H1 (cell line): ENCODE measurements at regions not wholly inside any gene's neighbourhood (a gene's known extent, or its start where the extent isn't known, plus 50 kb on each side); places are given as distances from the start of the nearest gene placed in this dataset.

Experiments used
- CTCF ChIA-PET: fragments of 300-600 bp; sonication (Branson Sonifier 250); formaldehyde crosslinking; loops from one replicate; lab custom pipeline; 2021; ENCODE audit not compliant: partially characterized antibody; lab: Charles Lee
- POLR2A ChIA-PET: fragments of 300-600 bp; sonication (Branson Sonifier 250); formaldehyde crosslinking; loops from one replicate; lab custom pipeline; 2021; ENCODE audit warnings: inconsistent platforms; ENCODE audit not compliant: partially characterized antibody; lab: Charles Lee
- DNase-seq, 2 experiments: peaks; one replicate each; pipeline versions ENCODE4 v3.0.0 to v3.0.0-alpha.2; 2010 to 2022; ENCODE audit warnings: low spot score in 2 of 2, low read depth in 1 of 2, mixed read lengths in 1 of 2
- FAIRE-seq: peaks from 2 replicates; lab custom pipeline; 2011; peaks lifted over from hg19 to GRCh38; lab: Jason Lieb, UNC
- H2AFZ ChIP-seq: 2 replicates; pipeline ENCODE4 v1.8.1; 2012; ENCODE audit warnings: low read length, inconsistent platforms
- H2AK5ac ChIP-seq: 2 replicates; pipeline ENCODE4 v1.6.1; 2013; ENCODE audit warnings: low read depth, low read length
- H2BK120ac ChIP-seq: replicated peaks from 2 replicates; pipeline ENCODE3; 2013; ENCODE audit warnings: low read depth, low read length, inconsistent platforms
- H2BK12ac ChIP-seq: 2 replicates; pipeline ENCODE4 v1.6.1; 2013; ENCODE audit warnings: low read depth, low read length
- H2BK15ac ChIP-seq: 2 replicates; pipeline ENCODE4 v1.6.1; 2013; ENCODE audit warnings: low read length
- H2BK20ac ChIP-seq: 2 replicates; pipeline ENCODE4 v1.6.1; 2013; ENCODE audit warnings: low read length
- H2BK5ac ChIP-seq: 2 replicates; pipeline ENCODE4 v1.6.1; 2013; ENCODE audit warnings: low read depth, low read length
- H3K14ac ChIP-seq: 2 replicates; pipeline ENCODE4 v1.6.1; 2013; ENCODE audit warnings: inconsistent platforms; ENCODE audit not compliant: insufficient read length
- H3K18ac ChIP-seq: 2 replicates; pipeline ENCODE4 v1.6.1; 2013; ENCODE audit warnings: low read length; ENCODE audit errors: extremely low read depth
- H3K23ac ChIP-seq: 2 replicates; pipeline ENCODE4 v1.6.1; 2013; ENCODE audit warnings: inconsistent platforms; ENCODE audit not compliant: insufficient read length
- H3K23me2 ChIP-seq: 2 replicates; pipeline ENCODE4 v1.6.1; 2013; ENCODE audit warnings: low read depth, low read length
- H3K27ac ChIP-seq: 2 replicates; pipeline ENCODE4 v1.6.1; 2011; ENCODE audit warnings: low read depth, low read length, inconsistent platforms
- H3K27me3 ChIP-seq, 4 experiments: replicated peaks in 1 of 4; 1 replicate in 1 of 4; 2 replicates in 3 of 4; pipeline versions ENCODE4 v1.6.1 to v1.8.1; 2011 to 2013; ENCODE audit warnings: low read length in 3 of 4, mild to moderate bottlenecking in 3 of 4, inconsistent platforms in 2 of 4, mixed read lengths in 2 of 4, moderate library complexity in 1 of 4; ENCODE audit not compliant: control insufficient read depth in 3 of 4, insufficient read depth in 3 of 4; ENCODE audit errors: extremely low read depth in 1 of 4
- H3K36me3 ChIP-seq, 4 experiments: 2 replicates each; pipeline versions ENCODE4 v1.6.1 to v1.8.1; 2011 to 2013; ENCODE audit warnings: mild to moderate bottlenecking in 4 of 4, low read length in 3 of 4, moderate library complexity in 2 of 4, control low read depth in 1 of 4, inconsistent platforms in 1 of 4; ENCODE audit not compliant: insufficient read depth in 4 of 4, control insufficient read depth in 2 of 4
- H3K4ac ChIP-seq: replicated peaks from 2 replicates; pipeline ENCODE3; 2013; ENCODE audit warnings: low read length, low read depth, mixed read lengths, inconsistent platforms; ENCODE audit not compliant: insufficient read length
- H3K4me1 ChIP-seq, 4 experiments: replicated peaks in 1 of 4; 1 replicate in 1 of 4; 2 replicates in 3 of 4; pipeline versions ENCODE4 v1.6.1 to v1.8.1; 2011 to 2013; ENCODE audit warnings: low read length in 3 of 4, inconsistent platforms in 2 of 4, mixed read lengths in 1 of 4; ENCODE audit not compliant: insufficient read depth in 4 of 4, control insufficient read depth in 3 of 4
- H3K4me2 ChIP-seq, 2 experiments: 2 replicates each; pipeline versions ENCODE4 v1.6.1 to v1.8.1; 2011 to 2013; ENCODE audit warnings: low read depth in 2 of 2, low read length in 2 of 2, control low read depth in 1 of 2, inconsistent platforms in 1 of 2, mild to moderate bottlenecking in 1 of 2; ENCODE audit not compliant: insufficient read depth in 1 of 2
- H3K4me3 ChIP-seq, 4 experiments: fragments of 200-600, 300-600 bp in 1 of 4; sonication (generic), shearing (Covaris generic), sonication (Bioruptor Twin) in 1 of 4; 2 replicates each; pipeline versions ENCODE4 v1.5.1 to v1.8.1; 2011 to 2016; ENCODE audit warnings: low read length in 4 of 4, low read depth in 3 of 4, control low read depth in 2 of 4, inconsistent platforms in 2 of 4, mild to moderate bottlenecking in 2 of 4, mixed read lengths in 1 of 4, moderate library complexity in 1 of 4; ENCODE audit not compliant: insufficient read depth in 2 of 4; ENCODE audit errors: extremely low read depth in 1 of 4
- H3K56ac ChIP-seq: replicated peaks from 2 replicates; pipeline ENCODE3; 2013; ENCODE audit warnings: low read depth, mild to moderate bottlenecking, mixed read lengths, low read length, inconsistent platforms; ENCODE audit not compliant: insufficient read length
- H3K79me1 ChIP-seq: 2 replicates; pipeline ENCODE4 v1.6.1; 2013; ENCODE audit warnings: low read depth, low read length, control low read depth
- H3K79me2 ChIP-seq, 2 experiments: 2 replicates each; pipeline versions ENCODE4 v1.6.1 to v1.8.1; 2012 to 2013; ENCODE audit warnings: low read length in 2 of 2, mild to moderate bottlenecking in 2 of 2, inconsistent platforms in 1 of 2; ENCODE audit not compliant: insufficient read depth in 2 of 2, control insufficient read depth in 1 of 2
- H3K9ac ChIP-seq, 4 experiments: replicated peaks in 1 of 4; 1 replicate in 1 of 4; 2 replicates in 3 of 4; pipeline versions ENCODE4 v1.6.1 to v1.8.1; 2011 to 2013; ENCODE audit warnings: low read depth in 3 of 4, low read length in 3 of 4, control low read depth in 2 of 4, mild to moderate bottlenecking in 2 of 4, moderate library complexity in 2 of 4, inconsistent platforms in 1 of 4; ENCODE audit errors: extremely low read depth in 1 of 4
- H3K9me3 ChIP-seq, 2 experiments: 2 replicates each; pipeline versions ENCODE4 v1.6.1 to v1.8.1; 2012 to 2013; ENCODE audit warnings: mild to moderate bottlenecking in 2 of 2, moderate library complexity in 2 of 2, control low read depth in 1 of 2, inconsistent platforms in 1 of 2, low read depth in 1 of 2, low read length in 1 of 2, mixed read lengths in 1 of 2; ENCODE audit not compliant: insufficient read depth in 2 of 2
- H4K20me1 ChIP-seq, 2 experiments: replicated peaks in 1 of 2; 2 replicates each; pipeline versions ENCODE3 to v1.8.1; 2011 to 2013; ENCODE audit warnings: inconsistent platforms in 2 of 2, low read length in 2 of 2, mild to moderate bottlenecking in 1 of 2; ENCODE audit not compliant: insufficient read depth in 2 of 2, control insufficient read depth in 1 of 2
- H4K5ac ChIP-seq: 2 replicates; pipeline ENCODE4 v1.6.1; 2013; ENCODE audit warnings: low read length, low read depth, mixed read lengths, inconsistent platforms; ENCODE audit not compliant: insufficient read length
- H4K8ac ChIP-seq: 2 replicates; pipeline ENCODE4 v1.8.0; 2013; ENCODE audit warnings: mild to moderate bottlenecking, moderate library complexity, low read length, inconsistent platforms; ENCODE audit not compliant: insufficient read depth; ENCODE audit errors: extremely low read depth
- H4K91ac ChIP-seq: replicated peaks from 2 replicates; pipeline ENCODE3; 2013; ENCODE audit warnings: low read length, mixed read lengths, inconsistent platforms; ENCODE audit not compliant: insufficient read length
- ATF2 ChIP-seq: IDR thresholded peaks from 2 replicates; pipeline ENCODE4 v1.6.1; 2012; ENCODE audit warnings: low read length, inconsistent platforms
- ATF3 ChIP-seq: IDR thresholded peaks from 2 replicates; pipeline ENCODE4 v1.6.1; 2011; ENCODE audit warnings: low read depth, mild to moderate bottlenecking, low read length; ENCODE audit not compliant: insufficient read depth
- CEBPB ChIP-seq: IDR thresholded peaks from 2 replicates; pipeline ENCODE4 v1.6.1; 2012; ENCODE audit warnings: low read depth, low read length
- CREB1 ChIP-seq: IDR thresholded peaks from 2 replicates; pipeline ENCODE4 v1.6.1; 2012; ENCODE audit warnings: inconsistent platforms
- CTCF ChIP-seq, 3 experiments: IDR thresholded peaks; 1 replicate in 2 of 3; 2 replicates in 1 of 3; pipeline versions ENCODE4 v1.5.1 to v1.6.1; 2011; ENCODE audit warnings: low read length in 3 of 3, mild to moderate bottlenecking in 3 of 3, inconsistent platforms in 2 of 3, low read depth in 1 of 3, moderate library complexity in 1 of 3; ENCODE audit not compliant: insufficient read depth in 1 of 3; ENCODE audit errors: control extremely low read depth in 1 of 3
- EGR1 ChIP-seq: IDR thresholded peaks from 2 replicates; pipeline ENCODE4 v1.6.1; 2011; ENCODE audit warnings: low read depth, low read length, borderline replicate concordance
- POU5F1 ChIP-seq: IDR thresholded peaks from 2 replicates; pipeline ENCODE4 v1.6.1; 2011; ENCODE audit warnings: low read depth, mild to moderate bottlenecking, low read length, moderate library complexity
- RFX5 ChIP-seq: IDR thresholded peaks from 2 replicates; pipeline ENCODE4 v1.6.1; 2011; ENCODE audit warnings: low read depth, low read length, improper control_type of control experiment, borderline replicate concordance
- TEAD4 ChIP-seq: IDR thresholded peaks from 2 replicates; pipeline ENCODE4 v1.6.1; 2012; ENCODE audit warnings: low read depth, low read length, inconsistent platforms, mixed read lengths
- WGBS, 2 experiments: shearing (Covaris generic) in 1 of 2; methylation state at CpG; one replicate each; pipeline versions ENCODE4 v1.1.6 to v1.1.7; 2013 to 2015; ENCODE audit warnings: low lambda C conversion rate in 2 of 2, mixed read lengths in 2 of 2, inconsistent platforms in 1 of 2, low coverage in 1 of 2, missing lambda C conversion rate in 1 of 2; ENCODE audit not compliant: insufficient replicate concordance in 2 of 2, insufficient coverage in 1 of 2, insufficient read length in 1 of 2; ENCODE audit errors: extremely low coverage in 1 of 2, missing lambda C conversion rate in 1 of 2; 5-methylcytosine and 5-hydroxymethylcytosine counted together

GRCh38 chrX:4978613-4979012 lies 1250.1 kb downstream of the NLGN4X start:
- no peak for TF ChIP-seq ATF3
- no peak for TF ChIP-seq CEBPB
- TF ChIP-seq TEAD4, result no peak
- TF ChIP-seq CTCF (IDR thresholded peaks at IDR 0.05; ENCODE audit: control extremely low read depth in 1 of 3, insufficient read depth in 1 of 3, low read depth in 1 of 3, low read length in 3 of 3), result no peak
- TF ChIP-seq ATF2, result no peak
- no peak for TF ChIP-seq CREB1
- TF ChIP-seq RFX5, result no peak
- no peak for TF ChIP-seq POU5F1
- TF ChIP-seq EGR1, result no peak
- H4K8ac ChIP-seq, result no peak overlapping the region
- no peak overlapping the region for H3K9ac ChIP-seq
- no peaks in the 10 kb centered on the region for H3K27me3 ChIP-seq
- no peak overlapping the region for H3K23ac ChIP-seq
- no peaks in the 10 kb centered on the region for H3K4me1 ChIP-seq
- H4K91ac ChIP-seq, result no peak overlapping the region
- no peak overlapping the region for H2BK5ac ChIP-seq
- H3K27ac ChIP-seq, result no peak overlapping the region
- no peaks in the 10 kb centered on the region for H3K9me3 ChIP-seq
- DNase-seq, result no peak
- H3K18ac ChIP-seq, result no peak overlapping the region
- no peak overlapping the region for H2BK120ac ChIP-seq
- no peak overlapping the region for H2AFZ ChIP-seq
- H3K4ac ChIP-seq, result no peak overlapping the region
- no peak overlapping the region for H3K4me2 ChIP-seq
- H2BK20ac ChIP-seq, result no peak overlapping the region
- WGBS, 2 experiments, result 86% methylated on average over 1 of the region's 1 CpG; no CpG with 5 or more reads in 1 of the 2 experiments
- no peak for FAIRE-seq
- ChIA-PET POLR2A (no interaction called here), CTCF (no interaction called here)
- no peaks in the 10 kb centered on the region for H3K79me1 ChIP-seq
- no peak overlapping the region for H2AK5ac ChIP-seq
- no peaks in the 10 kb centered on the region for H3K36me3 ChIP-seq
- no peak overlapping the region for H3K4me3 ChIP-seq
- H2BK12ac ChIP-seq, result no peak overlapping the region
- H3K14ac ChIP-seq, result no peak overlapping the region
- no peak overlapping the region for H2BK15ac ChIP-seq
- no peaks in the 10 kb centered on the region for H3K23me2 ChIP-seq
- no peaks in the 10 kb centered on the region for H4K20me1 ChIP-seq
- H4K5ac ChIP-seq, result no peak overlapping the region
- no peak overlapping the region for H3K56ac ChIP-seq
- no peaks in the 10 kb centered on the region for H3K79me2 ChIP-seq
